GM19372 (cell line): ENCODE measurements at regions not wholly inside any gene's neighbourhood (a gene's known extent, or its start where the extent isn't known, plus 50 kb on each side); places are given as distances from the start of the nearest gene placed in this dataset.

Experiments used
- ATAC-seq: cut with Tn5 transposase; IDR thresholded peaks from one replicate; pipeline ENCODE4 v1.9.1; 2021; ENCODE audit warnings: mild to moderate bottlenecking, low read depth, moderate library complexity; ENCODE audit not compliant: unreplicated experiment

GRCh38 chr2:76464310-76464709 is 753.6 kb upstream of the GCFC2 start:
- ATAC-seq = no peak

- ATAC-seq = no peak
These were observed 750.7 kb upstream of the GCFC2 start for GRCh38 chr2:76461431-76461830.

- no peak for ATAC-seq
These were observed 745.2 kb upstream of the GCFC2 start for GRCh38 chr2:76455910-76456309.

- no peak for ATAC-seq
These were observed 739.3 kb upstream of the GCFC2 start for GRCh38 chr2:76450024-76450475.

DNA sequence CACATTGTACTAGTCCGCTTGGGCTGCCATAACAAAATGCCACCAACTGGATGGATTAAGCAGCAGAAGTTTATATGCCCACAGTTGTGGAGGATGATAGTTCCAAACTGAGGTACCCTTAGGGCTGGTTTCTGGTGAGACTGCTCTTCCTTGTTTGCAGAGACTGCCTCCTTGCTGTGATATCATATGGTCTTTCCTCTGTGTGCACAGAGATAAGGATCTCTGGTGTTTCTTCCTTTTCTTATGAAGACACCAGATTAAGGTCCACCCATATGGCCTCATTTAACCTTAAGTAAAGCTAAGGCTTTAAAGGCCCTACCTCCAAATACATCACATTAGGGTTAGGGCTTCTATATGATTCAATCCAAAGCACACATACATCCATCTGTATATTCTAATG is 738.2 kb upstream of the GCFC2 start:
- ATAC-seq = no peak

GRCh38 chr2:76447294-76447693 is 736.6 kb upstream of the GCFC2 start:
- ATAC-seq = no peak

- no peak for ATAC-seq
These were observed 736.2 kb upstream of the GCFC2 start for GRCh38 chr2:76446872-76447271.

GRCh38 chr2:76445880-76446279 is 735.2 kb upstream of the GCFC2 start:
- no peak for ATAC-seq

DNA sequence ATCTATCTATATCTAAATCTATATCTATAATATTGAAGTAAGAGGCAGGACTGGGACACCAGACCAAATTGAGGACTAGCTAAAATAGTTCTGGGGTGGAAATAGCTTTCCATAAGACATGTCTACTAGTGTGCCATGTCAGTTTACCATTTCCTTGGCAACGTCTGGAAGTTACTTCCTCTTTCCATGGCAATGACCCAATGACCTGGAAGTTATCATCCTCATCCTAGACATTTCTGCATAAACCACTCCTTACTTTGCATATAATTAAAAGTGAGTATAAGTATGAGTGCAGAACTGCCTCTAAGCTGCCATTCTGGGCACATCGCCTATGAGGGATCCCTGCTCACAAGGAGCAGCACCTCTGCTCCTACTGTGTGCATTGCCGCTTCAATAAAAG is 734.0 kb upstream of the GCFC2 start:
- ATAC-seq = no peak

- ATAC-seq = no peak
These were observed 726.8 kb upstream of the GCFC2 start for GRCh38 chr2:76437564-76437963.

GRCh38 chr2:76429374-76429773 is 718.7 kb upstream of the GCFC2 start:
- ATAC-seq = no peak

- no peak for ATAC-seq
These were observed 716.7 kb upstream of the GCFC2 start for GRCh38 chr2:76427452-76427851.

GRCh38 chr2:76415821-76416220 is 705.1 kb upstream of the GCFC2 start:
- no peak for ATAC-seq

GRCh38 chr2:76413436-76413835 is 702.7 kb upstream of the GCFC2 start:
- ATAC-seq = no peak

- ATAC-seq = no peak
These were observed 695.6 kb upstream of the GCFC2 start for GRCh38 chr2:76406134-76406855.

DNA sequence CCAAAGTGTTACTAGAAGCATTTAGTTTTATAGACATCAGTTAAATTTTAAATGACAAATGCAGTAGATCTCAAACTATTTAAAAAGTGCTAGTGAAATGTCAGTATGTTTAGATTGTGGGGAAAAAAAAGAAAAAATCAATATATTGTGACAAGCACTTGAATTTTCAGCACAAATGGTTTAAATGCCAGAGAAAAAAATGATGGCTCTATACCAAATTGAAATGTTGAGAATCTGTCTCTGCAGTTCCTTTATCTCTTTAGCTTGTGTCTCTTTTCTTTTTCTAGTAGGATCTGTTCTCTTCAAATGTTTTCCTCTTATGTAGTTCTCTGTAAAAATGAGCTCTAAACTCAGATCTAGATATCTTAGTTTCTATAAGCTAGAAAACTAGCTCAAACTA is 682.6 kb upstream of the GCFC2 start:
- no peak for ATAC-seq

DNA sequence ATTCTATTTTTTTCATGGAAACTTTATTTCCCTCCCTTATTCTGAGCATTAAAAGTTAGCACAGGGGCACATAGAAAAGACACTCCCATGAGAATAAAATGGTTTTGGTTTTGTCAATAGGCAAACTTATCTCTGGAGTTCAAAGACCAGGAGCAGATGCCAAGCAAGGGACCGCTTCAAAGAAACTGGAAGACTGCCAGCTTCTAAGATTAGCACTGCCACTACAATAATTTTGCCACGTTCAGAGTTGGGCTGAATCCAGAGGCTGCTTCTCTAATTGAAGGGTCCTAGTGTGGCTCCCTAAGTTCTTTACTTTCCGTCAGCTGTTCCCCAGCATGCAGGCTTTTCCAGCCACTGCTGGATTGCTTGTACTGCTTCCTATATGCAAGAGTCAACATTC is 681.0 kb upstream of the GCFC2 start:
- no peak for ATAC-seq

DNA sequence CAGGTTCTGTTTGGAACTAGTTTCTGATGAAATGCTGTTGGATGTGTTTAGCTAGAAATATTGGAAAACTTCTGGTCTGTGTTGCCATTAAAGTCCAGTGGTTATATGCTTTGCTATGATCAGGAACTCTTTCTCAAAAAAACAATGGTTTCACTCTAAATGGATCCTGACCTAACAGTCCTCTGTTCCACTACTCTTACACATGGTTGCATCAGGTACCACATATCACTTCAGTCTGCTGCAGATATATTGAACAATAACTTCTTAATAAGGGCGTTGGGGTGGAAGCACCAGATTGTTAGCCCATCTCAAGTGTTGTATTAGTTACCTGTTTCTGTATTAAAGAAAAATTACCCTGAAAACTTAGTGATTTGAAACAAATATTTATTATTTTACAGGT is 676.6 kb upstream of the GCFC2 start:
- ATAC-seq = no peak

DNA sequence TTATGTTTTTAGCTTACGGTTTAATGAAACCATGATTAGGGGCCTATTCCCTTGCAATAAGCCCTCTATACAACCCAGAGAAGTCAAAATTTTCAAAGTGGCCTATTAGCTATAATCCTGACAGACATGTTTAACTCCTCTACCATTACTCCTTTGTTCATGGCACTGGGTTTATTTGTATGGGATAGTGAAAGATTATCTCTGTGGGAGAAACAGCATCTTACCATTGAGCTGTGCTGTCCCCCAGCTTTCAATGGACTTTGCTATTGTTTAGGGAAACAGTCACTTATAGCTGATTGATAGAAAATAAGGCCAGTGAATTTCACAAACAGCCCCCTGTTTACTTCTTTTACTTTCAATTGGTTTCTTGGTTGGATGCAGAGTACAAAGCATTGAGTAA is 675.2 kb upstream of the GCFC2 start:
- ATAC-seq = no peak

DNA sequence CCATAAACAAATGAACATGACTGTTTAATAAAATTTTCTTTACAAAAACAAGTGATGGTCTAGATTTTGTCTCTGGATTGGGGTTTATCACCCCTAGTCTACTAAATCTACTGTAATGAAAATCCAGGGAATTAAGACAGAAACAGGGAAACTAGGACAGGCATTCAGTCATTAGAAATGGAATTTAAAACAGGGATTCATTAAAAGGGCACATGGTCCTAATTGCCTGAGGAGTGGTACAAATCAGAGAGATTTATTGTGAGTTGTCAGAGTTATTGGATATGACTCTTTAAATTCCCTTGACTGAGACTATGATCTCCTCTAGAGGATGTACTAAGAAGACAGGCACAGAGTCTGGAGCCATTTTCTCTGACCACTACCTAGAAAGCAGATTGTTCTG is 670.9 kb upstream of the GCFC2 start:
- no peak for ATAC-seq

DNA sequence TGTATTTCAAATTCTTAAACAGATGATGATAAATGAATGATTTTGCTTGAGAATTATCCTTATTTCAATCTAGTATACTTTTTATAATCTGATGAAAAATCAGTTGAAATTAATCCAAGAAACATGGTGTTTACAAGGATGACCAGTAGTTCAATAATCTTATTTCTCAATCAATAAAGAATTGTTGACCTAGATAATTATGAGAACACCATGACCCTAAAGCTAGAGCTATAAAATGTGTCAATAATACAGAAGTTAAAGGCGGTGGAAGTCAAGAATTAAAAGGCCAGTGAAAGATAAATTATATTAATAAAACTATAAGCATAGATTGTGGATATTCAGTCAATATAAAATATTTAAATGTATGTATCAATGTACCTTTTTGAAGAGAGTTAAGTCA is 667.4 kb upstream of the GCFC2 start:
- no peak for ATAC-seq

GRCh38 chr2:76341439-76341838 is 630.7 kb upstream of the GCFC2 start:
- ATAC-seq = no peak

DNA sequence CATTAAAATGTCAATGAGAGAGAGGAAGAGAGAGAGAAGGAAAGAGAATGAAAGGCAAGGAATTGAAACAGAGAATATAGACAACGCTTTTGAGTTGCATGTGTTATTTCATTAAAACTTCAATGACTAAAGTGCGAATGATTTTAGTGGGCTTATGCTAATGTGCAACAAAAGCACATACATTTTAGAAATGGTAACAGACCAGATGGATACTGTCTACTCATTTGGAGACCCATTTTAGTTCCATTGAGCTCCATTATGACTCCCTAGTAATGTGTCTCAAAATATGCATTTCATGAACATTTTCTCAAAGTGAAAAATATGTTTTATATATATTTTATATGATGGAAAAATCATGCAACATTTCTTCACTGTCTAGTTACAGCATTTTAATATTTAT is 622.2 kb upstream of the GCFC2 start:
- ATAC-seq = no peak
